GM18505 (cell line): ENCODE measurements at regions not wholly inside any gene's neighbourhood (a gene's known extent, or its start where the extent isn't known, plus 50 kb on each side); places are given as distances from the start of the nearest gene placed in this dataset.

ENCODE experiments used
- ATAC-seq: cut with Tn5 transposase; IDR thresholded peaks from one replicate; pipeline ENCODE4 v1.9.1; 2021; ENCODE audit not compliant: unreplicated experiment
- POLR2A ChIP-seq: IDR thresholded peaks from 4 replicates; pipeline ENCODE4 v1.6.1; 2011; ENCODE audit warnings: borderline replicate concordance; ENCODE audit not compliant: insufficient read depth, insufficient read length; ENCODE audit errors: extremely low read depth

DNA sequence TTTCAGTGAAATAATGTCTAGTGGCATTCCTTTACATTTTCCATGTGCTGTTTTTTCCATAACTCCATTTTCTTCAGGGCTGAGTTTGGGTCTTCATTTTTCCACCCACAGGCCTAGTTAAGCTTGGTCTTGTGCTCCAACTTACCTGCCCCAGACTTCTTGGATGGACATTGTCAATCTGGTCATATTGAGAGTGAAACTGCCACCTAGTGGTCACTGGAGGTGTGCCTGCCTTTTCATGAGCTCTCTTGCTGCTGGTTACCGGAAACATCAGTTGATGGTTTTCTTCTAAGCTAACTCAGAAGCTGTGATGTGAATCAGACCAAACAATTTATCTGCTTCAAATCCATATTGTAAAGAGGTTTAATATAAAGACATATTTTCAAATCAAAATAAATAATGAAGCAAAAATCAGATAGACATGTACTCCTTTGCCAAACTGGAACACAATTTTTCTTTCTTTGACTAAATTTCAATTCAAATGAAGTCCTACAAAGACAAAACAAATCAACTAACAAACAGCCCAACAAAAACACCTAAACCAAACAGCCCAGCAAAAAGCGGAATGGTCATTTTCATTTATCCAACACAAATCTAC, 135.1 kb upstream of the RASGRP1 start:
- TF ChIP-seq POLR2A = no peak
- ATAC-seq = no peak

DNA sequence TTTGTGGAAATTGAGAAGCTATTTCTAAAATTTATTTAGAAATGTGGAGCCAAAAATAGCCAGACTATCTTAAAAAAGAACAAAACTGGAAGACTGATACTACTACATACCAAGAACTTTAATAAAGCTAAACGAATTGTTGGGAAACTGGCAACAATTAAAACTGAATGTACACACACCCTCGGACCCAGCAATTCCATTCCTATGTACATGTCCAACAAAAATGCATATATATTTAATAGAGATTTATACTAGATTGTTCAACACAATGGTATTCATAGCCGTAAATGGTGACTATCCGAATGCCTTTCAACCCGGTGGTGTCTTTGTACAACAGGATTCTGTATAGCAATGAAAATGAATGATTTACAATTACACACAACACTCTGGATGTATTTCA, 136.5 kb upstream of the RASGRP1 start:
- ATAC-seq = no peak
- no peak for TF ChIP-seq POLR2A

- ATAC-seq = no peak
- no peak for TF ChIP-seq POLR2A
Measured at GRCh38 chr15:38702178-38702912, 137.7 kb upstream of the RASGRP1 start.

GRCh38 chr15:38705436-38706219, 141.0 kb upstream of the RASGRP1 start:
- no peak for TF ChIP-seq POLR2A
- ATAC-seq = no peak

GRCh38 chr15:38706956-38707355, 142.3 kb upstream of the RASGRP1 start:
- no peak for TF ChIP-seq POLR2A

GRCh38 chr15:38707802-38708671, 143.4 kb upstream of the RASGRP1 start:
- peak; percentile 87 for ATAC-seq
- no peak for TF ChIP-seq POLR2A

More at GRCh38 chr15:38706956-38707355, 142.3 kb upstream of the RASGRP1 start:
- no peak for ATAC-seq

DNA sequence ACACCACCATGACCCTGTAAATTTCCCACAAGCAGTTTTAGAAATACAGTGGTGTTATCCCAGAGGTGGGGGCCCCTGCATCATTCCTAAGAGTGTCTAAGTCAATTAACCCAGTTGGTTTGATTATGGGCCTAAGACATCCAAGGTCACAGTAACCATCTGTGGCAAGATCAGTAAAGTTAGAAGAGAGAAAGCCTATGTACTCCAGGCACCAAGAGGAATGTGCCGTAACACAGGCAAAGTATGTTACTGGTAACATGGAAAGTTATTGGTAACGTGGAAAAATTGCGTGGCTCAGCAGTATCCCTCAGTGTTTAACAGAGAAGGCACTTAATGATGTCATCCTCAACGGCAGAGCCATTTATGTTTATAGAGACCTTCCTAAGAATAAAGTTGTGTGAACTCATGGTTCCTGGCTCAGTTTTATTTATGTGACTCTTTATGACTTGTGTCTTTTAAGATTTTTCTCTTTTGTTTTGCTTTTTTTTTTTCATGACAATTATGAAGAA, 144.1 kb upstream of the RASGRP1 start:
- TF ChIP-seq POLR2A = no peak
- ATAC-seq = no peak

GRCh38 chr15:38709196-38709595, 144.6 kb upstream of the RASGRP1 start:
- no peak for TF ChIP-seq POLR2A

GRCh38 chr15:38714309-38715072, 149.9 kb upstream of the RASGRP1 start:
- no peak for ATAC-seq
- no peak for TF ChIP-seq POLR2A

More at GRCh38 chr15:38709196-38709595, 144.6 kb upstream of the RASGRP1 start:
- ATAC-seq = no peak

DNA sequence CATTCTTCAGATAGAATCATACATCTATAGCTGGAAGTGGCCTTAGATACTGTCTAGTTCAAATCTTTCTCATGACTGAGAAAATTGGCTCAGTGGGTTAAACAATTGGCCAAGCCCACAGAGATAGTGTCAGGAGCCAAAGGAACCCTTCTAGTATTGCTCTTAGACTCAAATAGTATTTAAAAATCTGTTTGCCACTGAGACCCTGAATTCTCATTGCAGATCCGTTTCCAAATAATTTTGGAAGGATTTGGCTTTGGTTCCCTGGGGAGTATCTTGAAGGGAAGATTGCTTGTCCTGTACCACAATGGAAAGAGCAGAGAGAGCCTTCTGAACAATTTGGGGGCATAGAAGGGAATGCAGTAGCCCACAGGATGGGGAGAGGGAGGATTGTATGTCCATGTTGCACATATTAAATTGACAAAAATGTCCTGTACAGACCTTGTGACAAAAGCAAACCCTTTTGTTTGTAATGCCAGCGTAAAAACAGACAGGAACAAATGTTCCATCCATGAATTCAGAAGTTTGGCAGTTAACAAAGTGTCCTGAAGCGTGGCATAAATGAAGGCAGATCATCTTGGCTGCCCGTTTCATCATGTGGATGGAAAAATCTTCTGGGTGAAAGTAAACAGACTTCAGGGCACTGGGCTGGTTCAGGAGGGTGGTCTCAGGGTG, 156.4 kb upstream of the RASGRP1 start:
- no peak for ATAC-seq
- no peak for TF ChIP-seq POLR2A

GRCh38 chr15:38721568-38721945, 156.9 kb upstream of the RASGRP1 start:
- no peak for TF ChIP-seq POLR2A
- no peak for ATAC-seq
